Right lobe of liver (tissue), 4 donors: ENCODE measurements at regions not wholly inside any gene's neighbourhood (a gene's known extent, or its start where the extent isn't known, plus 50 kb on each side); places are given as distances from the start of the nearest gene placed in this dataset.

Source experiments
- CTCF ChIP-seq, 4 donors: fragments of 200-600 bp in 3 of 4; fragments of 450-650 bp in 1 of 4; IDR thresholded peaks; one replicate each; pipeline versions ENCODE4 v1.5.1 to v1.8.0; 2016 to 2022; ENCODE audit warnings: antibody characterized with exemption in 4 of 4, mild to moderate bottlenecking in 2 of 4
- POLR2A ChIP-seq: fragments of 450-650 bp; IDR thresholded peaks from one replicate; pipeline ENCODE4 v1.6.1; 2017; ENCODE audit warnings: antibody characterized with exemption, mild to moderate bottlenecking
- donor health status: DM: no; HTN: no; CAD: no.
- donor health status: DM: no; HTN: no; CAD: no.
- donor health status: DM: no; HTN: yes; CAD: no.

GRCh38 chr3:99199021-99199420 lies 297.5 kb upstream of the DCBLD2 start:
- TF ChIP-seq CTCF (IDR thresholded peaks at IDR 0.05) (no peak), POLR2A (no peak)
